ENCODE measurements at regions not wholly inside any gene's neighbourhood (a gene's known extent, or its start where the extent isn't known, plus 50 kb on each side); places are given as distances from the start of the nearest gene placed in this dataset.
"Not testable (repeated sequence)": the region's sequence is repeated elsewhere in the genome, so short reads cannot be mapped to it uniquely, and the experiment has no call there.

GRCh38 chr5:163022582-163023128, 414.7 kb upstream of the CCNG1 start:
- no peak for DNase-seq

GRCh38 chr5:163023846-163024245, 413.5 kb upstream of the CCNG1 start:
- no peak for DNase-seq

- no peak for DNase-seq
These were observed 412.5 kb upstream of the CCNG1 start for GRCh38 chr5:163024936-163025335.

GRCh38 chr5:163033656-163034055, 403.7 kb upstream of the CCNG1 start:
- DNase-seq: no peak

GRCh38 chr5:163041254-163041653, 396.1 kb upstream of the CCNG1 start:
- no peak for DNase-seq

- no peak for DNase-seq
These were observed 357.8 kb upstream of the CCNG1 start for GRCh38 chr5:163079618-163080017.

DNA sequence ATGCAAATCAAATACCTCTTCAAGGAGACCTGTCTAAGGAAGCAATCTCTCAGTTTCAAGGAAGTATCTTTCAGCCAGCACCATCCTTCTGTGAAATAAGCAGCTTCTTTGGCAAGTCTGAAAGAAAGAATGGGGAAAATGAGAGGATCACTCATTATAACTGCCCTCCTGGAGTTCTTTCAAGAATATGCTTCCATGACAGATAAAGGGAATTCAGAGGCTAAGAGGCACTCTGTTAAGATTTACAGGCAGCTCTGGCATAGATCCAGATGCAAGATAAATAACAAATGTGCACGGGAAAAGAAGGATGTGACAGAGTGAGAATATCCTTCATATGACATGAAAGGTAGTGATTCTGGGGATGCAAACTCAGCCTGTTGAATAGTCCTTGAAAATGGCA, 348.2 kb upstream of the CCNG1 start:
- no peak for DNase-seq

GRCh38 chr5:163089926-163090325, 347.5 kb upstream of the CCNG1 start:
- no peak for DNase-seq

- DNase-seq: no peak
These were observed 342.8 kb upstream of the CCNG1 start for GRCh38 chr5:163094492-163095180.

DNA sequence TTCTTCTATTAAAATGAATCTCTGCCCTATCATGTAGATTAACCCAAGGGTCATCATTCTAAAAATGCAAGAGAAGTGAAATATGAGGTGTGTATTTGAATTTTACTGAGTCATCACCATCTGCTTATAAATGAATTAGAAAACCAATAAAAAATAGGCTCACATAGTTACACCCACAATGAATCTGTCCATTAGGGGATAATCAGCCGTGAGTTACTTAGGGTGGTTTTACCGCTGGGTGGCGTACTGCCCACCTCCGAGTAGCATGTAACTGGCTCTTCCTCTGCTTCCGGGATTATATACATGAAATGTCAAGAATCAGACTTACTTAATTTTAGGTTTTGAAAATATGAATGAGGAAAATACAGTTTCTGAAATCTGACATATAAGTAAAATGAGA, 332.9 kb upstream of the CCNG1 start:
- no peak for DNase-seq

- DNase-seq: no peak
These were observed 331.9 kb upstream of the CCNG1 start for GRCh38 chr5:163105456-163105855.

GRCh38 chr5:163106098-163106497, 331.3 kb upstream of the CCNG1 start:
- no peak for DNase-seq

DNA sequence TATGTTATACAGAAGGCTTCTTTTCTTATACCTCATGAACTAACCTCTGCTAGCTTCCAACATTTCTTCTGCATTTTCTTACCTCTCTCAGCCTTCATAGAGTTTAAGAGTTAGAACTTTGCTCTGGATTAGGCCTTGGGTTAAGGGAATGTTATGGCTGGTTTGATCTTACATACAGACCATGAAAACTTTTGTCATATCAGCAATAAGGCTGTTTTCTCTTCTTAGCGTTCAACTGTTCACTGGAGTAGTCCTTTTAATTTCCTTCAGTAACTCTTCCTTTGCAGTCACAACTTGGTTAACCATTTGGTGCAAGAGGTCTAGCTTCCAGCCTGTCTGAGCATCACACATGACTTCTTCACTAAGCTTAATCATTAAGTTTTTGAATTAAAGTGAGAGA, 329.0 kb upstream of the CCNG1 start:
- no peak for DNase-seq

DNA sequence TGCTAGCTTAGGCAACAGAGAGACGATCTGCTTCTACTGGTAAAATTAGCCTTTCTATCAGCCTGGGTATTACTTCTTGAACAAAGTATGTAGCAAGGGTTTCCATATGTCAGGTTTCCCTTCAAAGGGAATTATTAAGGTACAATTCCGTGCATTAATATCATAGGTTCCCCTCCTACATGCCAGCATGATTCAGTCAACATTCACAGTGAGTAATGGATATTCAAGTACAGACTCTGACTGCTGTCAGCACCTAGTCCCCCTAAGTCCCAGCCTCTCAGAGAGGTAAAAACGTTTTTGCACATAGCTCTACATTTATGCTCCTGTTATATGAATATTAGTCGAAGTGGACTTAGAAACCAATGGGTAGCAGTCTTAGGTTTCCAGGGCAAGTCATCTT, 322.4 kb upstream of the CCNG1 start:
- DNase-seq: no peak

DNA sequence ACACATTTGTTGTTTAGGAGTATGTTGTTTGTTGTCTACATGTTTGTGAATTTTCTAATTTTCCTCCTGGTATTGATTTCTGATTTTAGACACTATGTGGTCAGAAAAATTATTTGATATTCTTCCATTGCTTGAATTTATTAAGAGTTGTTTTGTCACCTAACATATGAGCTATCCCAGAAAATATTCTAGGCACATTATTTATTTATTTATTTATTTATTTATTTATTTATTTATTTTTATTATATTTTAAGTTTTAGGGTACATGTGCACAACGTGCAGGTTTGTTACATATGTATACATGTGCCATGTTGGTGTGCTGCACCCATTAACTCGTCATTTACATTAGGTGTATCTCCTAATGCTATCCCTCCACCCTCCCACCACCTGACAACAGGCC, 320.8 kb upstream of the CCNG1 start:
- not testable (repeated sequence) for DNase-seq

DNA sequence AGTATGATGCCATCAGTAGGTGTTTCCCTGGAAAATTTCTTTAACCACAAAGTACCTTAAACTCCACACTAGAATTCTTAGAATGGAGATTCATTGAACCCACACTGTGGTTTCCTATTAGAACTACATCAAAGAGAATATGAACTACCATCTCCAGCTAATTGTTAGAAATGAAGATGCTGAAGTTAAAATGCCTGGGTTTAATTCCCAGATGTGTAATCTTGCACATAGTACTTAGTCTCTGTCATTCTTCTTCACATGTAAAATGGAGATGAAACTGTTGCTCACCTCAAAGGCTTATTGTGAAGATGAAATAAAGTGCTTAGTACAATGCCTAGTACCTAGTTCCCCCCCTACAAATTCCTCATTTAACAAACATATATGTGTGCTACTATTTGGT, 303.3 kb upstream of the CCNG1 start:
- no peak for DNase-seq

DNA sequence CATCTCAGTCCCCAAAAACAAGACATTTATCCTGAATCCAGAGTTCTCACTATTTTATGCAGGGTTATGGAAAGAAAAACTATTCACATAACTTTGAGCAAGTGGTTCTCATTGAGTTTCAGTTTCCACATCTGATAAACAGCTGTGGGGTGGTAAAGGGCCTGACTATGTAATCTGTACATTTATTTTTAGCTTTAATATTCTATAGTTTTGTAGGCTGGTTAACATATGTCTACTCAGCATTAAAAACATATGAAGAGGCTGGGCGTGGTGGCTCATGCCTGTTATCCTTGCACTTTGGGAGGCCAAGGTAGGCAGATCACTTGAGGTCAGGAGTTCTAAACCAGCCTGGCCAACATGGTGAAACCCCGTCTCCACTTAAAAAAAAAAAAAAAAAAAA, 301.5 kb upstream of the CCNG1 start:
- DNase-seq: no peak

- DNase-seq: no peak
These were observed 275.9 kb upstream of the CCNG1 start for GRCh38 chr5:163161512-163161911.

DNA sequence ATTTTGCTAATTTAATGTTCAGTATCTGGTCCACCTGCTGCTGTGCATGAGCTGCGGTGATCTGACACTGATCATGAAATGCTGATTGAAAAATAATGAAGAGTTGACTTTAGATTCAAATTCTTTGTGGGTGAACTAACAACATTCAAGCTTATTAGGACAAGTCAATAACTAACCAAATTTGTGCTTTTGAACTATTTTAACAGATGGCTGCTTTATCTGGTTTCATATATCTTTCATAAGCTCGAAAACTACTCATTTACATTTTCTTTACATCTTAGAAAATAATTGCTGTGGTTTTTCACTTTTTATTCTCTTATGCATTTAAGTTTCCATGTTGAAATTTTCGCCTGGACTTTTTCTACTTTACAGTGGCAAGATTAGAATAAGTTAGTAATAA, 274.8 kb upstream of the CCNG1 start:
- no peak for DNase-seq

GRCh38 chr5:163163858-163164257, 273.5 kb upstream of the CCNG1 start:
- DNase-seq: no peak

DNA sequence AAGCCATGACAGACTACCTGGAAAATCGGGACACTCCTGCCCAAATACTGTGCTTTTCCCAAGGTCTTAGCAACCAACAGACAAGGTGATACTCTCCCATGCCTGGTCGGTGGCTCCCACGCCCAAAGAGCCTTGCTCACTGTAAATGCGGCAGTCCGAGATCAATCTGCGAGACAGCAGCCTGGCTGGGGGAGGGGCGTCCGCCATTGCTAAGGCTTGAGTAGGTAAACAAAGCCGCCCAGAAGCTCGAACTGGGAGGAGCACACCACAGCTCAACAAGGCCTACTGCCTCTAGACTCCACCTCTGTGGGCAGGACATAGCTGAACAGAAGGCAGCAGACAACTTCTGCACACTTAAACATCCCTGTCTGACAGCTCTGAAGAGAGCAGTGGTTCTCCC, 272.1 kb upstream of the CCNG1 start:
- DNase-seq: no peak

GRCh38 chr5:163170161-163170560, 267.2 kb upstream of the CCNG1 start:
- DNase-seq: not testable (repeated sequence)

GRCh38 chr5:163172540-163173338, 264.7 kb upstream of the CCNG1 start:
- no peak for DNase-seq

- DNase-seq: no peak
These were observed 259.4 kb upstream of the CCNG1 start for GRCh38 chr5:163177971-163178370.

All from activated naive CD4-positive, alpha-beta T cell treated with anti-CD3 and anti-CD28 coated beads, Interleukin-2, amount 50 U/mL, for 16 hours (primary cell).